HG03196 (cell line): ENCODE measurements at regions not wholly inside any gene's neighbourhood (a gene's known extent, or its start where the extent isn't known, plus 50 kb on each side); places are given as distances from the start of the nearest gene placed in this dataset.

Experiments used
- ATAC-seq: cut with Tn5 transposase; IDR thresholded peaks from one replicate; pipeline ENCODE4 v1.9.1; 2021; ENCODE audit not compliant: unreplicated experiment

DNA sequence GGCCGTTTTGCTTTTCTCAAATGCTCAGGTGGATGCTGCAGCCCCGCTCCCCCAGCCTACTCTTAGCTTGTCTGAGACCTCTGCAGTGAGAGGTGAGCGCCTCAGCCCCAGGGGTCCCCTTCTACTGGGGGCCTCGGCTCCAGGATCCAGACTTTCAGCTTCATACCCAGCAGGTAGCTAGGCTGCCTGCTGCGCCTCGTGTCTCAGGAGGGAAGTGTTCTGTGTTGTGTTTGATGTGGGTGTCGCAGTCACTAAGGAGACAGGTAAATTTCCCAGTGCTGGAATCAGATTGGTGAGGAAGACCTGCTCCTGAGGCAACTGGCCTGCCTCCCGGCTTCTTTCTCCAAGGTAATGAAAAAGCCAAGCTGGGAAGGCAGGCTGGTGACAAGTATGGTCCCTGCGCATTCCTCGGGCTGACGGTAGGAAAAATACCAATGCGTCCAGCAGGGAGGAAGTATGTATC, 604.0 kb upstream of the SALL1 start:
- no peak for ATAC-seq

DNA sequence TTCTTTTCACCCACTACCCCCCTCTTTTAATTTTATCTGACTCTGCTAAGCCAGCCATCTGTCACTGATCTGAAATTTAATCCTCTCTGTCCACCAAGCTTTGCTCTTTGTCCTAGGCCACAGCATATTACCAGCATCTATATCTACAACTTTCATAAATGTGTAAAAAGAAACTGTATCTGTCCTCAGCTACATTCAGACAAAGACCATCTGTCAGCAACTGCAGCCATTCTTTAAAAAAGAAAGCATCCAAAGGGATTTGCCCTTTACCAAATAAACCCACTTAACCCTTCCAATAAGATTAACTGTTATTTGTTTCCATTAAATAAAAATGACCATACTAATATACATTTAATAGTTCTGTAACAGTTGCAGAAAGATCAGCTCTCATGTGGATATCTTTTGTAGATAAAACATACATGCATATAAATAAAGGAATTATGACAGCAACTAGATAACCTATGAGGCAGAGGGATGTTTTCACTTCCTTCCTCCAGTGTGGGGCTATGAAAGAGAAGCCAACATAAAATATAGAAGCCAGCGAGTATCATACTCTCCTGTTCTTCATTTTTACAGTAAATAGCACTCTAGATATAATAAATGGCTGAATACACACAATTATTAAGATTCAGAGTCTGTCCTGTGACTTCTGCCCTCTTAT, 602.5 kb upstream of the SALL1 start:
- no peak for ATAC-seq

DNA sequence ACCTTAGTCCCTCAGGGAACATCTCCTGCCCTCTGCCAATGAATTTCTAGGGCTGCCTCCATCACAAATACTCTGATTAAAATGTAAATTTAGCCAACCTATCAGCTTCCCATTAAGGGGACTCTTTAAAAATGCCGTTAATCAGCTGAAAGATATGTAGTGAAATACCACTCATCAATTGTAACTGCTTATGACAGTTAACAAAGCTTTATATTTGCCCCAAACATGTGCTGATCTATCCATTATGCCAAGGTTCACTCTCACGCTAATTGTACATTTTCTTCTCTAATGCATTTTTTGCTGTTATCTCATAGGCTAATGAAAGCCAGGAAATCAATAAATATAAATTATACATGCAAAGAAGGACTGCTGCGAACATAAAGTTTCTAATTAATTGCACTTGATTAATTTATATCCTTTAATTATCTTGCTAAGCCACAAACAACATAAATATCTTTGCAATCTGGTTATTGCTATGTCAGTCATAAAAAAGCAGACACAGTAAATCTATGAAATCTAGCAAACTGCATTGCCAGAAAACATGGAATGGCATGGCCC, 601.4 kb upstream of the SALL1 start:
- no peak for ATAC-seq

DNA sequence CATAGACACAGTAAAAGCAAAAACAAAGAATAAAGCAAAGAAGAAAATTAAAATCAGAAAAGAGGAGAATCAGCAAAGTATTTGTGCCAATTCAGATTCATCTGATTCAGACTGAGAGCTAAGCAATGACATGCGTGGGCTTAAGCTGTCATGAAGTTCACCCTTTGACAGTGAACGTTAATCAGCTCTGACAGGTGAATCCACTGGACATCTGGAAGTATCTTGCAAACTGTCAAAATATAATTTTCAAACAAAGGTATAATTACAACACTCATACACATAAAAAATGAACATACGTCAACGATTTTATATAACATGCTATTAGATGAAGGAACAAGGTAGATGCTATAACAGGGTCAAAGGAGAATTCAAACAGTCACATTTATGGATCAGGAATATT, 596.3 kb upstream of the SALL1 start:
- ATAC-seq = no peak

DNA sequence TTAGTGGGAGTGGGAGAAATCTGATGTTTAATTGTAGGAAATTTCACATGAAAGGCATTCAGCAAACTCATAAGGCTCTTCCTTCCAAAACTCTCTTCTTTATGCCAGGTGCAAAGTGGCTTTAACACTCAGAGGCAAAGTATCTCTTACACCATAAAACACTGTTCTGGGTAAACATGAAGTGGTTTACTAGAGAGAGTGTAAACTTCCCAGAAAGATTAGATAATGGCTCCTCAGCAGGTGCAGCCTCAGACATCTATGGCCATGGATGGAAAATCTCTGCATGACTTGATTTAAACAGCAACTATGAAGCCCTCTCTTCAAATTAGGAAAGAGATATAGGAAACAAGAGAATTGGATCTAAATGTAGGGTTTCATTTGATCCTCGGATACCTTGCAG, 583.1 kb upstream of the SALL1 start:
- ATAC-seq = no peak

DNA sequence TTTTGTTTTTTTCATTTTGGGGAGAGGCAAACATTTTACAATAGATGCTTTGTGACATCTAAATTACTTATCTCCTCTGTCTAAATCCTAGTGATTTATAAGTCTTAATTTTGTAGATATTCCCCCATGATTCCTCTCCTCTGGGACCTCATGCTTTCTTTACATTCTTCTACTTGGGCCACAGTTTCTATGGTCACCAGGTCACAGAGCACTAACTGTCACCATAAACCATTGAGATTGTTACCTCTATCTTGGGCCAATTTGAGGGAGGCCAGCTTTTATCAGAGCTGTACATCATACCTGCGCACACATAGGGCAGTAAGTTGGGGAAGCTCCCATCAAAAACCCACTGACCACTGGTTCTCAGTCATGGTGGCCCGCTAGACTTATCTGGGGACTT, 582.1 kb upstream of the SALL1 start:
- no peak for ATAC-seq

DNA sequence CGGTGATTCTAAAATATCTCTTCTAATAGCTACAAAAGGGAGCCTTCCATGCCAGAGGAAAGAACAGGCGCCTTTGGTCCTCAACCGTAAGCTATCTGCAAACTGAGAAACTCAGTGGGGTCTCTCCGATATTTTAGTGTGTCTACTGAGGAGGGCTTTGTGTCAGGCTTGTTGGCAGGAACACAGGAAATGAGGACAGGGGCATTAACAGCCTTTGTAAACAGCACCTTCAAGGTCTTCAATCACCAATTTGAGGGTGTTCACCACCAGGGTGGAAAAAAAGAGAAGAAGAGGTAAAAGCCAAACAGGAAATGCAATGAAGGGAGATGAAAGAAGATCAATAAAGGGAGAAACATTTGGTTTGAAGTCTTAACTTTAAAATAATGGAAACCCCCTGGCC, 580.1 kb upstream of the SALL1 start:
- no peak for ATAC-seq

DNA sequence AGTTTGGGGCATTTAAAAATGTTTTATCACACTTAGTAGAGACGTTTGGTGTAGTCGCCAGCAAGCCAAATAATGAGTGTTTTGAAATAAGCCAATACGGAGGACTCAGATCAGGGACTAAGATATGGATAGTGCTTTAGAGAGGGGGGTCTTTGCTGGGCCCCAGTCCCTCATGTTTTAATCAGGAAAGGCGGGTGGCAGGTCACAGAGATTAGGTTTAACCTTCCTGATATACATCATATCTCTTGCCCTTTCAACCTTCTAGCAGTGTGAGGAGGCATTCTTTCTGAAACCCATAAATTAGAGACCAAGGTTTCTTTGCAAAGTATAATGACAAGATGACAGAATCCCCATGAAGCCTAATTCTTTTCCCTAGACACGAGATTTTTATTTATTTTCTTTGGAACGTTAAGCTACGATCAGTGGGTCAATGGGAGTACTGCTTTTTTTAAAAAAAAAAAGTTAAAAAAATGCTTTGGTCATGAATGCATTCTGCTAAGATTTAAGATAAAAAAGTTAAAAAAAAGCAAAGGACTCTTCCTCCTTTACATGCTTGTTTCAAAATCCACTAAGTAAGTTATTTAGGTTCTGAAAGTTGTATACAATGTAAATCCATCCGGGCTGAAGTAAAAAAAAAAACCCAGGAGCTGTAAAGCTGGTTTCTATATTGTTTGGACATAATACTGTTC, 572.1 kb upstream of the SALL1 start:
- no peak for ATAC-seq

DNA sequence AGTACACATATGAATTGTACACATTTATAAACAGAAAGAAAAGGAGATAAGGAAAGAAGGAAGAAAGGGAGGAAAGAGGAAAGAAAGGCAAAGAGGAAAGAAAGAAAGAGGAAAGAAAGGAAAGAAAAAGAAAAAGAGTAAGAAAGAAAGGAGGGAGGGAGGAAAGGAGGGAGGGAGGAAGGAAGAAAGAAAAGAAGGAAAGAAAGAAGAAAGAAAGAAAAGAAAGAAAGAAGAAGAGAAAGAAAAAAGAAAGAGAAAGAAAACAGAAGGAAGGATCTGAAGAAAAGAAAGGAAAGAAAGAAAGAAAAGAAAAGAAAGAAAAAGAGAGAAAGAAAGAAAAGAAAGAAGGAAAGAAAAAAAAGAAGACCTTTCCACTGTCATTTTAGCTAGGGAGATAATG, 571.4 kb upstream of the SALL1 start:
- ATAC-seq = no peak

DNA sequence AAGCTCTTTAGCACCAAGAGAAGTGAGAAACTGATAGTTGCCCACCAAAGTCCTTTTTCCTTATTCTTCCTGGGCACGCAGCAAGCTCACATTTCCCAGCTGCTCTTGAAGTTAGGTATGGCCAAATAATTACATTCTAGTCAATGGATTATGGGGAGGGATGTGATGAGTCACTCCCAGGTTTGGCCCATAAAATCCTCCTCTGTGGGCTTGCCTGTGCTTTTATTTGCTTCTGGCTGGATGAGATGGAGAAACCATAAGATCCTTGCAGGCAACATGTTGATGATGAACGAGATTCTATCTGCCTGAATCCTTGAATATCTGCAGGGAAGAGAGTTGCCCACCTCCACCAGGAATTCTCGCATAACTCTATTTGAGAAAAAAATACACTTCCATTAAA, 568.3 kb upstream of the SALL1 start:
- ATAC-seq = no peak

DNA sequence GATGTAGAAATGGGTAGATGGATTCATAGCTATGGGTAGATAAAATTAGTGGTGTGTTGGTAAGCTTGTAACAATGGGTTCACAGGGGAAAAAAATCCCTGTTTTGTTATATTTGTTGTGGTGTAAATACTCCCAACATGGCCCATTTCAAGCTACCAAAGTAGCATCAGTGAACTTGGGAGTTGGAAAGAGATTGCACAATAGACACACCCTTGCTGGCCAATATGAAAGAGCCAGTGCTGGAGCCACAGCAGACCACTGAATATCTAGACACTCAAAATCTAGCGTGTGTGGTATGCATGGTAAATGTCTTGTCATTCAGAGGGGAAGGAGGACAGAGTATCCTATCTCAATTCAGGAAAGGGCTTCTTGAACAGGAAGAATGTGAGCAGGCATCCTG, 565.1 kb upstream of the SALL1 start:
- no peak for ATAC-seq

DNA sequence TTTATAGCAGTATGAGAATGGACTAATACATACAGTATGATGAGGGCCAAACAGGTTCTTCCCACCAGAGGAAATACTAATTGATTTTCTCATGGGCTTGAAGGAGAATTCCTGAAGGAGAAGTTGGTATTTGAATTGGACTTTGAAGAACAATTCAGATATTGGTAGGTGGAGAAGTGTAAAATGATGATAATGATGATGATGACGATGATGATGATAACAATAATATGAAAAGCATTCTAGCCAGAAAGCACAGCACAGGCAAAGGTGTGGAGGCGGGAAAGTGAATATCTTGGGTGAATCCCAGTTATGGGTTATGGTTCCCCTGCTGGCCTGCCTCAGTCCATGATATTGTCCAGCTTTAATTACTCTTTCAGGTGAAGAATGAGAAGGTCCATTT, 562.4 kb upstream of the SALL1 start:
- ATAC-seq = no peak

DNA sequence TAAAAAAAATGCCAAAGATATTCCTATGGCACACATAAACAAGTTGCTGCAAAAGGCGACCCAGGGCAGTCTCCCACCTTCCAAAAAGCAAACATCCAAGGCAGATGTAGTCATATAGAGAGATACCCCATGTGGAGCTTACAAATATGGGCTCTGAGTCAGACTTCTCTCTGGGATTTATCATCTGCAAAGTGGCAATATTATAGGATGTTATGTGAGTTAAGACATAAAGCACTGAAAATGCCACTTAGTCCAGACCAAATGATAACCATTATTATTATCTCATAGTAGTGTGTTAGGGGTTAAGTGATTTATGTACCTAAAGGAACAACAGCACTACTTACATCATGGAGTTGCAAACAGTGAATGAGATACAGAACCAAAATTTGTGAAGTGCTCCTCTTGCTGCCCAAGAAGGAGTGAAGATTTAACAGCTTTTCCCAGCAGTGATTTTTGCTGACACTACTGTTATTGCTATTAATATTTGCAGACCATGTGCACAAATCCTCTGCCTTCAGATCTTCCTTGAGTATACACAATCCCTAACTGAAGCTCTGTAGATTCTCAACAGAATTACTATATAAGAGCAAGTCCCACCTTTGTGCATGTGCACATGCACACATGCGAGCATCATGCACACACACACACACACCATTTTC, 560.0 kb upstream of the SALL1 start:
- no peak for ATAC-seq

DNA sequence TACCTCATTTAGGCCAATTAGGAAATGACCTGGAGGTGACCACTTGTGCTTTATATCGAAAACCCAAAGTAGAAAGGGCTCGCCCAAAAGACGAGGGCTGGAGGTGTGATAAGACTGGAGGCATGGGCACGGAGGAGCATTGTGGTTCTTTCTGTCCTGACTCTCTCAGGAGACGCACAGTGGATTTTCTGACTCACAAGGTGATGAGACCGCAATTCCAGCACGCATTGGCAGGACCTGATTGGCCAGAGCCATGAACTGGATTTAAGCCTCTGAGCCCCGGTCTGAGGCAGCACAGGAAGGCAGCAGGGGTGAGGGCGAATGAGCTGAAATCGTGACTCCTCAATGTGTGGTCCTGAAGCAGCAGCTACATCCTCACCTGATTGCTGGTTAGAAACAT, 559.1 kb upstream of the SALL1 start:
- no peak for ATAC-seq

DNA sequence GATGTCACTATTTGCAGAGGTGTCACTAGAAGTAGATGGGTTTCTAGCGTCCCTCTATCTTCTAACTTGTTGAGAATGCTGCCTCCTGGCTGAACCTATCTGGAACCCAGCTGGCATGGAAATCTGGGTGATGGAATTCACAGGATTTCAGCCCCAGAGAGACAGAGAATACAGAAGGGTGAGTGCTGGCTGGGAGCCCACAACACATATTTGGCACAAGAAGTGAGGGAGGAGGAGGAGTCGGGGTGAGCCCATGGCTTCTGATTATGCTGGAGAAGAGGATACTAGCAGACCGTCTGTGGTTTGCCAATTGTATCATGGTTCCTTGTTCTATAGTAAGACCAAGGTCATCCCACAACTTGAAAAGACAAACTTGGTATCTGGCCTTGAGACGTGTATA, 557.8 kb upstream of the SALL1 start:
- ATAC-seq = no peak

DNA sequence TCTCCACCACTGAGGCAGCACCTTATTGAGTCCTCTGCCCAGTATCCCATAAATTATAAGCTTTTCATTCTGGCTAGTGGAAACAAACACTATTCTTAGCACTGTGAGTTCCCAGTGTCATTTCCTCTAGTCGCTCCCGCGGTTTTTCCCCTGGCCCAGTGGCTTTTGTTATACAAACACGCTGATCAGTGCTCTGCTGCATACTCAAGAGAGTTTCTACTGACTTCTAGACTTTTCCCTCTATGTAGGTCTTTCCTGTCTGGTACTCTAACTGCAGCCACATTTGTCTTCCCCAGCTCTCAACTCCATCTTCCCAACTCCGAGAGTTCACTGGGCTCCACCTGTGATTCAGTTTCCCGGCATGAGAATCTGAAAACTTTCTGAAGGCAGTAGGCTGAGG, 556.6 kb upstream of the SALL1 start:
- ATAC-seq = no peak

DNA sequence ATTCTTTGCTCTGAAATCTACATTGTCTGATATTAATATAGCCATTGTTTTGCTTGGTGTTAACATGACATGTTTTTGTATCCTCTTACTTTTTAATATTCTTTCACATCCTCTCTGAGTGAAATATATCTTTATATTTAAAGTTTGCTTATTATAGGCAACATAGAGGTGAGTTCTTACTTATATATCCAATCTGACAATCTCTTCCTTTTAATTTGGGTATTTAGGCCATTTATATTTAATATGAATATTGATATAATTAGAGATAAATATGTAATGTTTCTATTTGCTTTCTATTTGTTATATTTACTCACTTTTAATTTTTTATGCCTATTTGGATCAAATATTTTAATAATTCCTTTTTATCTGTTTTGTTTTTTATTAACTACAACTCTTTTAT, 554.1 kb upstream of the SALL1 start:
- no peak for ATAC-seq

DNA sequence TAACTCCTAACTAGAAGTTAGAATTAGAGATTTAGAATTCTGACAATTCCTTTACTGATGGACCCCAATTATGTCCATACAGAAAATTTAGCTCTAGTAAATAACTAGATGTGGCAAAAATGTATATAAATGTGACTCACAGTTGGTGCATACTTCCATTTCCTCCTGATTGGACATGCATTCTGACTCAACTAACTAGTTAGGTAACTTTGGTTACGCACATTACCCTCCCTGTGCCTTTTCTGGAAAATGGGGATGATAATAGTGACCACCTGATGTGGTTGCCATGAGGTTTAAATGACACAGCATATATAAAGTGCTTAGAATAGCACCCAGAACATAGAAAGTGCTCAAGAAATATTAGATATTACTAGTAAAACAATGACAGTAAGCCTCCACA, 550.0 kb upstream of the SALL1 start:
- ATAC-seq = no peak

DNA sequence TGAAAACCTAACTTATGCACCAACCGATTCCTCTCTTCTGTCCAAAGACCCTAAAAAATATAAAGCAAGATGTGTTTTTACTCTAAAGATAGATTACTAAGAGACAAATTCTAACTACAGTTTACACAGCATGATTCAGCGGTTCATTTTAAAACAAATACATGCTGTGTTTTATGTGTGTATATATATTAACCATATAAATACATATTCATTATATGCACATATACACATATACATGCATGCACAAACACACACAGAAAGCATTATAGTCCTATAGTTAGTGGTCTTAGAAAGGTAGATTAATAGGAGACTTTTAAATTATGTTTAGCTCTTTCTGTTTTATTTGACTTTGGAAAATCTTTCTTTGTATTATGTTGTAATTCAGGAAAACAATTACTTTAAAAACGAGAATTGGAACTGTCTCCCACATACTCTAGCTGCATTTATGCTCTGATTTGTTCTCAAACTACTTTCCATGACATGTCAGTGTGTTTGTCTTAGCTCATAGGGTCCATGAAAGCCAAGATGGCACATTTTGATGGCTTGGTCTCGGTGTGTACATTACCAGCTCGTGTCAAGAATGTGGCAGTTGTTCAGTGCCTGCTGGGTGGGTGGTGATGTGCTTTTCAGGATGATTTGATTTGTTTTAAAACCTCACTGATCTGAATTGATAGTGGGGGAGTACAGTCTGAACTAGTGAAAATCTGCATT, 548.8 kb upstream of the SALL1 start:
- ATAC-seq = no peak

DNA sequence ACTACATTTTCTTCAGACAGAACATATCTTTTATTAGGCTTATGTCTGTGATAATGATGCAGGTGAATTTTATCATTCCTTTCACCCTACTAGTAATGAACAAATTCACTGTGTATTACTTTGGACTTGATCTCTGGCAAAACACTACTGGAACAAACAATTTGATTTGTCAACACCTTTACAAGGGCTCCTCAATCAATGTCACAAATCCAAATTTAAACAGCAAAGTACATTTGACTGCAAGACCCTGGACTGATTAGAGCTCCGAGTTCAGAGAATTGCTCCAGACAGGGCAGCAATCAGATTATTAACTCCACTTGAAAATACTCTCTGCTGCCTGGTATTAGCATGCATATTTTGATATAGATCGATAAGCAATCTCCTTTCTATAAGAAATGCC, 547.6 kb upstream of the SALL1 start:
- no peak for ATAC-seq

DNA sequence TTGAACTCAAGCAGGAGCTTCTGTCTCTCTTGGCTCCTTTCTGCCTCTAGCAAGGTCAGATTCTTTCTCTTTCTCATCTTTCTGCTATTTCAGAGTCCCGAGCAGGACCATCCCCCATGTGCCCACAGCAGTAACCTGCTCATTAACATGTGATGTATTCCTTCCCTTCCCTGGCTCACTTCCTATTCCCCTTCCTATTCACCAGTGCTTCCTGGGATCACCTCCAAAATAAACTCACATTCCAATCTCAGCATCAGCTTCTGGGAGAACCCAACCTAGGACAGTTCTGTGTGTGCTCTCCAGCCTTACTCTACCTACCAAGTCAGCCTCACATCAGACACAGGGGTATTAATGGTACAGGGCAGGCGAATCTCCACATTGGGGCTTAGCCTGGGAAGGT, 546.4 kb upstream of the SALL1 start:
- ATAC-seq = no peak

DNA sequence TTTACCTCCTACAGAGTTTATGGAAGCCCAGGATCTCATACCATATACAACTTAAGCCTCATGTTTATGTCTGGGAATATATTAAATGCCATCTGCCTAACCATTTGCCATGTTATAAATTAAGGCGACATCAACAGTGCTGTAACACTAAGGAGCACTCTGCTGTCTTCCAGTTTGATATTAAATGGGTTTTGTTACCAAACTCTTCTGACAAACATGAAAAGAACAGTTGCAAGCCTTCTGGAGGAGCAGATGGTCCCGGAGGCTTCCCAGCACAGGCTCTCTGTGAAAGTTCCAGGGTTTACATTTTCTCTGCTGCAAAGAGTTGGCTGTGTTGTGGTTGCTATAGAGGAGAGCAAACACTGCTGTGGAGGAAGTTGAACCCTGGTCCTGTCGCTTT, 545.3 kb upstream of the SALL1 start:
- no peak for ATAC-seq
